ENCODE measurements at regions not wholly inside any gene's neighbourhood (a gene's known extent, or its start where the extent isn't known, plus 50 kb on each side); places are given as distances from the start of the nearest gene placed in this dataset.

GRCh38 chr11:130587658-130588057 lies 139.2 kb downstream of the ADAMTS15 start:
- no peak for DNase-seq

DNA sequence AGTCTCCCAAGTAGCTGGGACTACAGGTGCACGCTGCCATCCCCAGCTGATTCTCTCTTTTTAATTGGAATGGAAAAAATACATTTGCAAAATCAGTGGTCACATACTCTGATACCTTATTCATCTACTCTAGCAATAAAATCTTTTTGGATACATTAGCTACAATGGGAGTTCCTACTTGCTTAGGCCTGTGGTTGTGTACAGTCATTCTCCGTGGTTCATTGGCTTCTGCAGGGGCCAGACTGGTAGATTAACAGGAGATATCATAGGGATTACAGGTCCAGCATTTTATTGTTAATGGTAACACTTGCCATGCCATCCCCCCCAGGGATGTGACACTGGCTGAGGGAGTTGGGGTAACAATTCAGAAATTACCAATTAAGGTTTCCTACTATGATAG lies 140.0 kb downstream of the ADAMTS15 start:
- no peak for DNase-seq

- DNase-seq: no peak
These were observed 143.6 kb downstream of the ADAMTS15 start for GRCh38 chr11:130592056-130592455.

DNA sequence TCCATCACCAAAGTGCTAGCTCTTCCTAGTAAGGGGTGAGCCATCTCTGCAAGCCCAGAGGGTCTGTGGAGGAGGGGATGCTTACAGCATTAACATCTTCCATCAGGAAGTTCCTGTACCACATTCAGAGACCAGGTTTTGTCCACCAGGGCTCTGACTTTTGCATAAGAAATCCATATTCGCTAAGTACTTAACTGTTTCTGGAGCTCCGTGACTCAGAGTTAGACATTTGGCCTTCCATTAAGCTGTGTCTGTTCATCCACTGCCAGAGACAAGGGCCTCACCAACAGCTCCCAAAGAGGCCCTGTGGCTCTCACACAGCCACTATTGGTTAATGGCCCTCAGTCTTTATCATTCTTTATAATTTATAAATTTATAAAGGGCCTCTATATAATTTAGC lies 144.6 kb downstream of the ADAMTS15 start:
- DNase-seq: no peak

DNA sequence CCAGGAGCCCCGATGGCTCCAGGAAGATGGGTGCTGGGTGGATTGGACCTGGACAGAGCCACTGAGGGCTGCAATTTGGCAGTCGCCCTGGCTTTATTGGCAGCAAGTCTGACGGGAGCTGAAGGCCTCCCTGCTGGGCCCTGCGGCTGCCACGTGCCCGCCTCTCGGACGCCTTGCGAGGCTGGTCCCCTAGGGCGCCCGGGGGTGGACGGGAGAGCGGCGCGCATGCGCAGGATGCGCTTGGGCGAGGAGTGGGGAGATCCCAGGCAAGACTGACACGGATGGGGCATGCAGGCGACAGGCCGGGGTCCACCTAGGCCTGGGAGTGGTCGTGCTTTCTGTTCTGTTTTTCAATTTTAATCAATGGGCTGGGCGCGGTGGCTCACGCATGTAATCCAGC lies 150.0 kb downstream of the ADAMTS15 start:
- no peak for DNase-seq

- DNase-seq: no peak
These were observed 150.7 kb downstream of the ADAMTS15 start for GRCh38 chr11:130599073-130599654.

- no peak for DNase-seq
These were observed 151.7 kb downstream of the ADAMTS15 start for GRCh38 chr11:130600139-130600538.

DNA sequence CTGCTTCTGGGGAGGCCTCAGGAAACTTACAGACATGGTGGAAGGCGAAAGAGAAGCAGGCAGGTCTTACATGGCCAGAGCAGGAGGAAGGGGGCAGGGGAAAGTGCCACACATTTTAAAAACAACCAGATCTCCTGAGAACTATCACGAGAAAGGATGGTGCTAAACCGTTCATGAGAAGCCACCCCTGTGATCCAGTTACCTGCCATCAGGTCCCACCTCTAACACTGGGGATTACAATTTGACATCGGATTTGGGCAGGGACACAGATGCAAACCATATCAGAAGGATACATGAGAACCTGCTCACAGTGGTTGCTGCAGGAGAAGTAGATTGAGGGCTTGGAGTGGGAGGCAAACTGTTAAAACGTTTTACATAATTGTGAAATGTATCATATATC lies 152.2 kb downstream of the ADAMTS15 start:
- no peak for DNase-seq

- no peak for DNase-seq
These were observed 152.7 kb downstream of the ADAMTS15 start for GRCh38 chr11:130601141-130601540.

GRCh38 chr11:130601764-130602460 lies 153.5 kb downstream of the ADAMTS15 start:
- DNase-seq: no peak

DNA sequence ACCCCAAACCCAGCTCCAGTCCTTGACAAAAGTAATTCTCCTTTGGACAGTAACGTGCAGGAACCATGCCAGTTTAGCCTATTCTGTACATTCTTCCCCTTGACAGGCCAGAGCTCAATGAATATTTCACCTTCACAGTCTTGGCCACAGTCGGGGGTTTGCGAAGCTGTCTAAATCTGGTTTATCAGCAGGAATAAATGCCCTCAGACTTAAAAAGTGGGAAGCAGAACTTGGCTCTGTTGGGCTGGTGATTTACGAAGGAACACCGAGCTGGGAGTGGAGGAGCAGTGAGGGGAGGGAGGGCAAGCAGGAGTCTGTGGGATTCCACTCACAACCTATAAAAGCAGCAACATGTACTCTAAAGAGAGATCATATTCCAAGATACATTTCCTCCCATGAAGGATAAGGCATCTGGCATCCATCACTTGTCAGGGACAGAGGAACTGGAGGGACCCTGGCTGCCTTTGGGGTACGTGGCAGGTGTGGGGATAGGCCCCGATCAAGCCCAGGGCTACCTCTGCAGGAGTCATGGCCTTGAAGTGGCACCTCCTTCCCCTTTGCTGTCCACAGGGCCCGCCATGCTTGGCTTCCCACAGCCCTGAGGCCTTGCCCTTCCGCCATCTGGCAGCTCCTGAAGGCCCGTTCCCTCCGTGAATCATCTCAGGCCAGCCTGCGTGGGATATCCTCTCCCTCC lies 154.3 kb downstream of the ADAMTS15 start:
- DNase-seq: no peak

DNA sequence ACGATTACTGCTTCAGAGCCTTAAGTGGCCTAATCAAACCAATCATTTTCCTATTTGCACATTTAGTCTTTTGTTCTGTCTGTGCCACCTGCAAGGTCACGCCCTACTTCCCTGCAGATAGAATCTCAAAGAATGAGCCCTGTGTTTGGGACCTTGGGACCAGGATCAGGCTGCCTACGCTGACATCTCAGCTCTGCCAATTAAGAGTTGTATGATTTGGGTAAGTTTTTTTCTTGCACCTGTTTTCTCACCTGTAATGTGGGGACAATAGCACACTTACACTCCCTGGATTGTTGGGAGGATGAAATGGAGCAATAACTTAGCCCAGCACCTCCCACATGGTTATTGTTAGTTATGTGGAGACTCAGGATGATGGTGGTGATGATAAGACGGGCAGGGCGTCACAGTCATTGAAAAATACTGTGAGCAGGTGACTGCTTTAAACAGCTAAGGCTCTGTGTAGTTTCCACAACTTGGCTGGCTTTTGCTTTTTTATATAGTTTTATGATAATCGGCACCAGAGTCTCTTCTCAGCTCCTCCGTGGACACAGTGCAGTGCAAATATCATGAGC lies 155.0 kb downstream of the ADAMTS15 start:
- no peak for DNase-seq

DNA sequence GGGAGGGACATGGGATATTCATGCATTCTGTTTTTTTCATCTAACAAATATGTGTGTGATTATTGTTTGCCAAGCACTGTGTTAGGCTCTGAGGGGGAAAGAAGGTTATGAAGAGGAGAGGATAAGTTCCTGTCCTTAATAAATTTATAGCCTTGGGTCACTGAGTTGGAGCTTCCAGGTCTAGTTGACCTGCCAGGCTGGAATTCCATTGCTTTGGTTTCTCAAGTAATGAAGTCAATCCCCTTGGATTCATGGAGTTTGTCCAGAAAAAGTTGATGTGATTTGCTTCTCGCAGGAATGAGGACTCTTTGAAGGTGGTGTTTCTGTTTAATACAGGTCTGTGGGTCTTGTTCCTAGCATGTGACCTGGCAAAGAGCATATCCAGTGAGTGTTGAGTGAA lies 156.2 kb downstream of the ADAMTS15 start:
- no peak for DNase-seq

DNA sequence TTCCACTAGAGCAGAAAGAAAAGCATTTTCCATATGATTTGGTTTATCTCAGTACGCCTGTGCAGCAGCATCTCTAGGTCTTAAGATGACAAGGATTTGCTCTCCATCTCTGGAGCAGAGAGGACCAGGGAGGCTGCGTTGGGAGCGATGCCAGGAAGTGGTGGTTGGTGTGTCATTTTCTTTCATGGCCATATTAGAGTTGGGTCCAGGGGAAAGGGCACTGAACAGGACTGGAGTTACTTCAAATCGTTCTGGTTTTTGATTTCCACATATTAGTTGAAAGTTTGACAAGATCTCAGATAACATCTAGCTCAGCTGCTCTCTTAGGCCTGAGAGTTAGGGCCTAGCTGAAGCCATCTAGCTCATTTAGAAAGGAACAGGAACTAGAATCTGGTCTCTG lies 157.7 kb downstream of the ADAMTS15 start:
- DNase-seq: no peak

- DNase-seq: no peak
These were observed 158.5 kb downstream of the ADAMTS15 start for GRCh38 chr11:130606781-130607511.

- no peak for DNase-seq
These were observed 159.8 kb downstream of the ADAMTS15 start for GRCh38 chr11:130608287-130608686.

DNA sequence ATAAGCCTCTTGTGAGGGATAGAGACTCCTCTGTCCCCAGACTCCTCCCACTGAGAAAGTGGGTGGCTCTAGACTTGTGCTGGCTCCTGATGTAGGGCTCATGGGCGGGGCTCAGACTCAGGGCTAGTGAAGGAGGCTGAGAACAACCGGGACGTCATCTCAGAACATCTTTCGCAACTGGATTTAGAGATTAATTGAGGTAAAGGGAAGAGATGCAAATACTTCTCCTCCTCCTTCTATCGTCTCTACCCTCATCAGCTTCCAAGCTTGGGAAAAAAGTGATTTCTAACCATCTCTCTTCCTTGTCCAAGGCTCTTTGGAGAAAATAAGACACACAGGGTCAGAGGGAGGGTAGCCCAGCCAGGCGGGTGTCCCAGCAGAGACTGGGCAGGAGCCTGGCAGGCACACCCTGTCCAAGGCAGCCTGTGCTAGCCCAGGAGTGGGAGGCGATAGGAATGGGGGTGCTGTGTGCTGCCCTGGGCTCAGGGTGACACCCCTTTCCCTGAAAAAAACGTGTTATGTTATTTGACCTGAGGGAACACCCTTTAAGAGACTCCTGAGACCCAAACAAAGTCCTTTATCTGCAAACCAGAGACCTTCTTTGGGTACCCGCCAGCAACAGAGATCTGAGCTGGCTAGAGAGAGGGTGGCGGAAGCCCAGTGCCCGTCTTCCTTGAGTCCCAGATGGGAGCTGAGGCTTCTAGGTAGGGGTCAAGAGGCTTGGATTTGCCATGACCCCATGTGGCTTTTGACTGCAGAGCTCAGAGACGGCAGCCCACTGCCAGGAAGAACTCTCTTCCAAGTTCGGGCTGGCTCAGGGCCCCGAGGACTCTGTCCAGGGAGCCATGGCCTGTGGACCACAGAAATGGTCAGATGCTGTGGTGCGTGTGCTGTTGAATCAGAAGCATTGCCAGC lies 160.9 kb downstream of the ADAMTS15 start:
- DNase-seq: no peak

DNA sequence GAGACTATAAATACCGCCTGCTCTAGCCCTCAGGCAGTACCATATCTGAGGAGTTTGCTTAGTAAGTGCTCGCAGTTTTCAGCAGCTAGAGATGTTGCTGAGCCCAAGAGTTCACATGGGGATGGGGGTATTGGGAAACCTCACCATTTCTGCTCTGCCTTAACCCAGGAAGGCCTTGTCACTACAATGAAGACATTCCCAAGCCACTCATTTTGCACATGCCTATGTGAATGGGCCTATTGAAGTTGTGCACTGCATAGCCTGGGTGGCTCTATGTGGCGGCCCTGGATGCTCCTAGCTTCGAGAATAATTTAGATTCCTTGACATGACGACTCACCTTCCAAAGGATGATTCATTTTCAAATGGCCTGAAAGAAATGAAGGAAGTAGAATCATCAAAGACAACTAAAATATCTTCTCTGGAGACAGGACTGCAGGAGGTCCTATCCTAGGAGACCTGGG lies 163.4 kb downstream of the ADAMTS15 start:
- DNase-seq: no peak

- DNase-seq: no peak
These were observed 163.9 kb downstream of the ADAMTS15 start for GRCh38 chr11:130612291-130612851.

DNA sequence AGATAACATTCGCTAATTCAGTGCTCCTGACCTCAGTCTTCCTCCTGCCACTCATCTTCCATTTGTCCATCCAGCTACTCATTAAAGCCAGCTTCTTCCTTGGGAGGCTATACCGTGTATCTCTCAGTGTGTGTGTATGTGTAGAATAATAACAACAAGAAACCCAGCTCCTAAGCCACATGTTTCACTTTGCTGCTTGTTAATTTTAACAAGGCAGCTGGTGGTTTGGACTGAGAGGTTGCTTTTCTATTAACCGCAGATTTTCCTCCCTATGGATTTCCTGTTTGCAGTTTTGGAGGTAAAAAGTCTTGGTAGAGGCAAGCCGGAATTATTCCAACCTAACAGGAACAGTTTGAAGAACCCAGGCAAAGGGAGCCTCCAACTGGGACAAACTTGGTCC lies 165.0 kb downstream of the ADAMTS15 start:
- DNase-seq: no peak

- no peak for DNase-seq
These were observed 166.1 kb downstream of the ADAMTS15 start for GRCh38 chr11:130614591-130614990.

GRCh38 chr11:130615561-130615960 lies 167.1 kb downstream of the ADAMTS15 start:
- DNase-seq: no peak
